GM21381 (cell line): ENCODE measurements at regions not wholly inside any gene's neighbourhood (a gene's known extent, or its start where the extent isn't known, plus 50 kb on each side); places are given as distances from the start of the nearest gene placed in this dataset.

ENCODE experiments used
- ATAC-seq: cut with Tn5 transposase; IDR thresholded peaks from one replicate; pipeline ENCODE4 v1.9.1; 2021; ENCODE audit warnings: mild to moderate bottlenecking, moderate library complexity; ENCODE audit not compliant: unreplicated experiment

GRCh38 chr2:217691920-217692666 lies 310.7 kb downstream of the TNS1 start:
- ATAC-seq = no peak

- ATAC-seq = no peak
These were observed 311.3 kb downstream of the TNS1 start for GRCh38 chr2:217691516-217691915.

- no peak for ATAC-seq
These were observed 313.7 kb downstream of the TNS1 start for GRCh38 chr2:217689053-217689452.

DNA sequence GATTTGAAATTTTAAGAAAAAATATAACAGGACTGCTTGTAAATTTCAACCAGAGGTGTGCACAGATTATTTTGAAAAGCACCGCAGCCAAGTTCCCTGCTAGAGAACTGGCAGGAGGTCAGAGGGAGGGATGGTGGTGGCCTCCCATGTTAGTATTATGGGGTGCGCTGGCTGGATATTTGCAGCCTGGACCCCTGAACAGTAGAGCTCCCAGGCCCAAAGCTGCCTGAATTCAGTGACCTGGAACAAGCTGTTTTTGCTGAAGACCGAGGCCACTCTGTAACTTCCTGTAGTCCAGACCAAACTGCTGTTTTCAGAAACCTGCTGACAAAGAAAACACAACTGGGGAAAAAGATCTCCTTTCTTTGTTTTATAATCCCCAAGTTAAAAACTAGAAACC lies 314.3 kb downstream of the TNS1 start:
- no peak for ATAC-seq

DNA sequence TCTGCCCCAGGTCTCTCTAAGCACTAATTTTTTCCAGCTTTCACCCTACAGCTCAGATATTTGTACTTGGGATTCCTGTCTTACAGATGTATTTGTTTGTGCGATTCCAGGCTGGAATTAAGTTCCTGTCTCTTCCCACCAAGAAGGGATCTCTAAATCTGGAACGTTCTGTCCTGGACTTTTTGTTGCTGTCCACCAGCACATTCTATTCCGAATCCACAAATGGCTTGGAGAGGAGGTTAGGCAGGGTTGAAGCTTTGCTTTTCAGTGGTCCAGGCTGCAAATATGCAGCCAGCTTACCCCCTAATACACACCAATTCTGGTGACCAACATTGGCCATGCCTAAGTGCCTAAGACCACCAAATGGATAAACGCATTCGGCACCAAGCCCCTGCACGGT lies 315.0 kb downstream of the TNS1 start:
- ATAC-seq = no peak

DNA sequence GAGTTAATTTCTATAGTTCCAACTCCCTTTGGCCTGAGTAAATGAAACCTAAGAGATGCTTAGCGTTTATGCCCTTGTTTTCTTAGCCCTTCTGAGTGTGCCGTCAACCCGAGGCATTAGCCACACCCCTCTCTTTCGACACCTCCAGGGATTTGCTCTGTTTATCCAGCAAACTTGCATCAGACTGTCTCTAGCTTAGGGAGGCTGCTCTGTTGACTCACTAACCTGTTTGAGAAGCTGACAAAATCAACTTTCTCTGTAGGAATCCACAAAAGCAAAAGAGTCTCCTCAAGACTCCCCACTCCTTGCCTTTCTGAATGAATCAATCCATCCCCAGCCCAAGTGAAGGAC lies 317.6 kb downstream of the TNS1 start:
- ATAC-seq = no peak

GRCh38 chr2:217684431-217685254 lies 318.2 kb downstream of the TNS1 start:
- ATAC-seq = no peak

DNA sequence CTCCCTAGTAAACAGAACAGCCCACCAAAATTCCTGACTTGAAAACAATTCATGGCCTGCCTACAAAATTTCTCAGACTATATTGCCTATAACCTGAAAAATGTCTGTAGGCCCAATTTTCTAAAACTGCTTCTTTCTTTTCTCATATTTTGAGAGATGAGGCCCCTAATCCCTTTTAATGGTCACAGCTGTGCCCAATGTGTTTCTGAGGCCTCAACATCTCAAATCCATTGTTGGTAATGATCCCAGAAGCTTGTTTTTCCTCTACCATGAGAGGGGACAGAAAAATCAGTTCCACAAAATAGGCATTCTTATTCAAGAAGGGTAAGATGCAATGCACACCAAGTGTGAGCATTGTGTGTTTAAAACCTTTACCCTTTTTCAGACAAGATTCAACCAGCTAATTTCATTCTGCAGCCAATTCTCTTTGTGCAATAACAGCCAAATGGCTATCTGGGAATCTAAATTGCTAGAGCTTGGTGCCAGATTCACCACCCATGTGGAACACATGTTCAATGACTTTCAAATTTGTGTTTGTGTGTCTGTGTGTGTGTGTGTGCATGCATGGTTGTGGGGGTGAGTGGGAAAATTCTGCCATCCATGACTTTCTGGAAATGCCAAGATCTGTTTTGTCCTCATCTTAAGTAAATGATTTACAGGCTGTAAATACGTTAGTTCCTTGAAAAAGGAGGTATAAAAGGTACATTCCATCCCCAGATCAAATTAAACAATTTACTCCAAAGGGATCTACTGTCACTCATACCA lies 319.5 kb downstream of the TNS1 start:
- ATAC-seq = no peak

DNA sequence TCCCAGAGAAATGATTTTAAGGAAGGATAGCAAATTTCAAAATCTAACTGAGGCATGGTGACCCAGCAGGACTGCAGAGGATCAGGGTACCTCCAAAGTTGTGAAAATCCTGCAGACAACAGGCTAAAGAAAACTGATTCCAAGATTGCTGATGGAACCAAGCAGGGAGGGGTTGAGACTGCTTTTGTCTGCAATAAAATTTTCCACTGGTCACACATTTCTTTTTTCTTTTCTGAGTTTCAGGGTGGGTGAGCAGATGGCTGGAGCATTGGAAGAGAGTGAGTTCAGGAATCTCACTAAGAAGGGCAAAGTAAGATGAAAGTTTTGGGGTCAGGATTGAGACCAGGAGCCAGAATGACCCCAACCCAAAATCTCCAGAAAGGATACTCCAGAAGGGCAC lies 321.0 kb downstream of the TNS1 start:
- ATAC-seq = no peak

DNA sequence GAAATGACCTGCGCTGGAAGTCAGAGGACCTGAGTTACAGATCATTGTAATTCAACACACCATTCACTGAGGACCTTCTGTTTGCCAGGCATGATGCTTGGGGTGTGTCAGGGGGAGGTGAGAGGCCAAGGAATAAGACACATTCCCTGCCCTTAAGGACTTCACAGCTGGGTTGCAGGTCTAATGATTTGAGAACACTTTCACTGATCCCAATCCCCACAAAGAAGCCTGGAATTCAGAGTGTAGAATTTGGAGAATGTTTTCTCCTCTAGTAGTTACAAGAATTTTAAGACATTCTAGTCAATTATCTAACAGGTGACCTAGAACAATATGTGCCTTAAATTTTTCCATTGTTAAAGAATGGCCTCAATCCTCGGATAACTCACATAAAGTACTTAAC lies 322.4 kb downstream of the TNS1 start:
- no peak for ATAC-seq

DNA sequence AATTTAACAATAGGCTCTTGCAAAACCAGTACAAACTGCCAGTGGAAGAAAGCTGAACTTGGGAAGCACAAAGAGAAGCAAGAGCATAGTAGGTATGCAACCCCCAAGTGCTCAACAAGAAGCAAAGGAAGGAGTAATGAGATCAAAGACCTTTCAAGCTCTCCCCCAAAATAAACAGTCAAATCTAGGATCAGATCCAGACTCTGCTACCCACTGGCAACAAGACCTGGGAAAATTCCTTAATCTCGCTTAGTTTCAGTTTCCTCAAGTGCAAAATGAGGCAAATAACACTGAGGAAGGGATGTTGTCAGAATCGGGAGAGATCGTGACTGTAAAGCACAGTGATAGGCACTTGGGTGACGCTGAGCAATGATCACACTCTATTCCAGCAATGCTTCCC lies 329.2 kb downstream of the TNS1 start:
- ATAC-seq = no peak

DNA sequence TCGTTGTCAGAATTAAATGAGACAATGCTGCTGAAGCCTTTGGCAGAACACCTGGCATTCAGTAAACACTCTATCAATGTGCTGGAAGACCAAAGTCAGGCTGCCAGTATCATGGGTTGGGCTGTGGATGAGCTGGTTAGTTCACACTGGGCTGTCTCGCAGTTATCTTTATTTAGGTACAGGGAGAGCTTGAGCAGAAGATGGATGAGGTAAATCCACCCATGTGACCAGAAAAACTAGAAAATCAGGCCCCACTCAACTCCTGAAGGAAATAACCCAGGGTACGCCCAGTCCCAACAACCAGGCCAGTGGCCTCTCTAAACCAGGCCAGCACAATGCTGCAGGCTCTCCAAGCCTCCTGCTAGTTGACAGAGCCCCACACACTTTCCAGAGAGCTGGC lies 330.3 kb downstream of the TNS1 start:
- ATAC-seq = no peak

DNA sequence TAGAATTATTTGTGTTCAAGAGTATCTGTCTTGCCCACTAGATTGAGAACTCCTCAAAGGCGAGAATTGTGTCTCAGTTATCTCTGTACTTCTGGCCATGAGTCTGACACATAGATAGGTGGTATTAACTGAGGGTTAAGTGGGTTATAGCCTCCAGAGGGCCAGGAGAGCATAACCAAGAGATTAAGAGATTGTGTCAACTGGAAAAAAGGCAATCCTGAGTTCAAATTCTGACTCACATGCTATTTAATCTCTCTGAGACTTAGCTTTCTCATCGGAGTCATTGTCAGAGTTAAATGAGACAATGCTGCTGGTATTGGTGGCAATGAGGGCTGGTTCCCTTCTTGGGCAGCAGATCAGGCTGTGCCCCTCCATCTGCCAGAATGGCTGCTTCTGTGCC lies 330.9 kb downstream of the TNS1 start:
- no peak for ATAC-seq

GRCh38 chr2:217671075-217671474 lies 331.7 kb downstream of the TNS1 start:
- ATAC-seq = no peak

DNA sequence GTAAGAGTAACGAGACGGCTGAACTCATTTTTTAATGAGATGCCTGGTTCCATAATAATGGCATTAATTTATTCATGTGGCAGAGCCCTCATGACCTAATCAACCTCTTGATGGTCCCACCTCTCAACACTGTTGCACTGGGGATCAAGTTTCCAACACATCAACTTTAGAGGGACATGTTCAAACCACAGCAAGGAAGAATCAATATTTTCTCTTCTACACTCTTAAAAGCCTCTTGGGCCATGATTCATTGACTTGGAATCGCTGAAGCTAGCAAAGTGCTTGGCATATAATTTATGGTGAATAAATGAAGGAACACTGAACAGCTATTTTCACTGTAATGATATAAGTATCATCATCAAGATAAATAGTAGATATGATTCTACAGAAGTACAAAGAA lies 333.0 kb downstream of the TNS1 start:
- ATAC-seq = no peak

DNA sequence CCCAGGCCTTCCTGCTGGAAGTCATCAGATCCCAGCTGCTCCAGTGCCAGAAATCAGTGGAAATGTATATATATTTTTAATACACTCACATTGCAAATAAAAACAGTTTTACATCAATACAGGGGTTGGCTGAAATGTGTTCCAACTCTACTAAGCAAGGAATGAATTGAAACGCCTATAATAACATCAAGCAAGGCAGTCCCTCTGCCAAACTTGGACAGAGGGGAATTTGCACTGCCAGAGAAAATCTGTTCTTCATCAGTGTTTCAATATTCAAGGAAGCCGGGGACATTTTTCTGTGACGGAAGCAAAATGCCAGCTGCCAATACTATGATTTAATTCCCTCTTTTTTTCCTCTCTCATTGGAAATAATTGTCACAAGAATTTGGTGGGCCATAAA lies 335.3 kb downstream of the TNS1 start:
- ATAC-seq = no peak

- ATAC-seq = no peak
These were observed 335.8 kb downstream of the TNS1 start for GRCh38 chr2:217667035-217667434.

- ATAC-seq = no peak
These were observed 336.5 kb downstream of the TNS1 start for GRCh38 chr2:217666338-217666737.

DNA sequence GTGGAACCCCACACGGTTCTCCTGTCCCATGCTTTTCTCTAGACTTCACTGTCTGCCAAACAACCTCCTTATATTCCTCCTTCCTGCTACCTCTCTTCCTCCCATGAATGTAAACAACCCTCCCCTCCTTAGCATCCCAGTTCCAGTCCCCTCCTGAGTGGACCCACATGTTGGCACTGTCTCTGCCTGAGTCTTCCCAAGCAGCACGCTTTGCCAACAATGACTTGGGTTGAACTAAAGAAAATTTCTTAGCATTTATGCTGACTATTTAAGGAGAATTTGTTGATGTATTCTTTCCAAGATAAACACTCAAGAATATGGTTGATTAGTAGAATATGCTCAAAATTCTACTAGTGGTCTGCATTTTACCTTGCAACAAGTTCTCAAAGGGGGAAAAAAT lies 338.0 kb downstream of the TNS1 start:
- ATAC-seq = no peak

GRCh38 chr2:217662984-217663602 lies 339.7 kb downstream of the TNS1 start:
- no peak for ATAC-seq

- no peak for ATAC-seq
These were observed 341.4 kb downstream of the TNS1 start for GRCh38 chr2:217661378-217661777.
